ENCODE measurements at regions not wholly inside any gene's neighbourhood (a gene's known extent, or its start where the extent isn't known, plus 50 kb on each side); places are given as distances from the start of the nearest gene placed in this dataset.

- TF ChIP-seq RNF219 (CRISPR knock-in tag; IDR thresholded peaks at IDR 0.05) (no peak), RELA (CRISPR knock-in tag; IDR thresholded peaks at IDR 0.05) (no peak)
Measured at GRCh38 chr1:106226550-106226949, 829.9 kb upstream of the PRMT6 start (continued).

- H3K9ac ChIP-seq (ENCODE audit: insufficient read depth, low read depth, low read length): no peak overlapping the region
- 0% methylated on average over 1 of the region's 1 CpG for WGBS (ENCODE audit: low lambda C conversion rate)
- DNase-seq (ENCODE audit: low spot score) (no peak), FAIRE-seq (no peak), ATAC-seq (no peak)
- no TSS peak for BruUV-seq (replicated peaks)
- no peak overlapping the region for H3K4me3 ChIP-seq (replicated peaks in 1 of 3; ENCODE audit: insufficient read depth in 1 of 3, low read depth in 2 of 3, low read length in 3 of 3)
- ChIA-PET POLR2A (no interaction called here), CTCF (ENCODE audit: low intra/inter-chr PET ratio, low total read pairs) (no interaction called here)
- H4K20me1 ChIP-seq (ENCODE audit: insufficient read depth, low read length): no peaks in the 10 kb centered on the region
- intact Hi-C loops (cut with micrococcal nuclease; ENCODE audit: unreplicated experiment) (no loop called here), in situ Hi-C loops (cut with HindIII; ENCODE audit: extremely low pct_ligation_motif_present, low pct_unique_long_range_greater_than_20kb) (no loop called here)
- no peak overlapping the region for H3K4me2 ChIP-seq (ENCODE audit: low read depth, low read length)
- no peak overlapping the region for H3K27ac ChIP-seq (ENCODE audit: extremely low read length, insufficient read depth, low read length)
- peaks cover 77% of the 10 kb centered on the region for H3K9me3 ChIP-seq (ENCODE audit: low read length)
- no peaks in the 10 kb centered on the region for H3K4me1 ChIP-seq (ENCODE audit: insufficient read depth, low read length)
- H3K79me2 ChIP-seq (ENCODE audit: insufficient read depth, low read length): no peaks in the 10 kb centered on the region
- H3K36me3 ChIP-seq (replicated peaks in 1 of 2; ENCODE audit: control insufficient read depth in 1 of 2, insufficient read depth in 2 of 2, low read length in 2 of 2): no peaks in the 10 kb centered on the region
- no peak overlapping the region for H2AFZ ChIP-seq (ENCODE audit: low read length)
- no peaks in the 10 kb centered on the region for H3K27me3 ChIP-seq (ENCODE audit: control insufficient read depth in 1 of 2, insufficient read depth in 2 of 2, low read length in 2 of 2)
- TF ChIP-seq ZNF3 (CRISPR knock-in tag; IDR thresholded peaks at IDR 0.05) (no peak), ZNF17 (CRISPR knock-in tag; IDR thresholded peaks at IDR 0.05) (no peak), RFX3 (CRISPR knock-in tag; IDR thresholded peaks at IDR 0.05) (no peak), NR2F1 (CRISPR knock-in tag; IDR thresholded peaks at IDR 0.05) (no peak), RAD51 (IDR thresholded peaks at IDR 0.05; ENCODE audit: borderline replicate concordance) (no peak), ZNF292 (CRISPR knock-in tag; IDR thresholded peaks at IDR 0.05; ENCODE audit: borderline replicate concordance, low read depth) (no peak), MZF1 (CRISPR knock-in tag; IDR thresholded peaks at IDR 0.05; ENCODE audit: borderline replicate concordance) (no peak), E2F1 (CRISPR knock-in tag; IDR thresholded peaks at IDR 0.05) (no peak), ZNF333 (CRISPR knock-in tag; IDR thresholded peaks at IDR 0.05; ENCODE audit: borderline replicate concordance) (no peak), GTF3A (CRISPR knock-in tag; conservative IDR thresholded peaks at IDR 0.05) (no peak), ARHGAP35 (CRISPR knock-in tag; IDR thresholded peaks at IDR 0.05; ENCODE audit: borderline replicate concordance) (no peak), ZNF883 (CRISPR knock-in tag; IDR thresholded peaks at IDR 0.05; ENCODE audit: not compliant biosample characterization) (no peak), SNAI1 (CRISPR knock-in tag; IDR thresholded peaks at IDR 0.05; ENCODE audit: borderline replicate concordance) (no peak), NCOA2 (CRISPR knock-in tag; IDR thresholded peaks at IDR 0.05) (no peak), MTF2 (CRISPR knock-in tag; IDR thresholded peaks at IDR 0.05; ENCODE audit: borderline replicate concordance) (no peak), ZNF512B (CRISPR knock-in tag; IDR thresholded peaks at IDR 0.05; ENCODE audit: borderline replicate concordance) (no peak)
Measured at GRCh38 chr1:106232128-106232527, 824.3 kb upstream of the PRMT6 start.
